Calu3 (cell line): ENCODE measurements at regions not wholly inside any gene's neighbourhood (a gene's known extent, or its start where the extent isn't known, plus 50 kb on each side); places are given as distances from the start of the nearest gene placed in this dataset.
"Not testable (repeated sequence)": the region's sequence is repeated elsewhere in the genome, so short reads cannot be mapped to it uniquely, and the experiment has no call there.

Experiments used
- BruUV-seq: library from RNA; stranded (reverse); fragments of 400-500 nt; replicated peaks from 2 replicates; lab custom pipeline; 2021; lab: Mats Ljungman, UMichigan
- CTCF ChIA-PET: fragments of 300-600 bp; sonication (Branson Sonifier 250); formaldehyde crosslinking; loops from one replicate; lab custom pipeline; 2022; ENCODE audit warnings: antibody characterized with exemption; lab: Charles Lee
- DNase-seq: peaks from one replicate; pipeline ENCODE4 v3.0.0; 2022
- H3K27ac Mint-ChIP-seq: one replicate; pipeline ENCODE4 v1.8.0; 2022; ENCODE audit warnings: mixed read lengths; ENCODE audit not compliant: unreplicated experiment
- H3K27me3 Mint-ChIP-seq: one replicate; pipeline ENCODE4 v1.8.0; 2022; ENCODE audit warnings: mixed read lengths; ENCODE audit not compliant: unreplicated experiment
- H3K36me3 Mint-ChIP-seq: one replicate; pipeline ENCODE4 v1.8.0; 2022; ENCODE audit warnings: mild to moderate bottlenecking, moderate library complexity, mixed read lengths; ENCODE audit not compliant: insufficient read depth, unreplicated experiment
- H3K4me1 Mint-ChIP-seq: one replicate; pipeline ENCODE4 v1.8.0; 2022; ENCODE audit warnings: mild to moderate bottlenecking, low read depth, mixed read lengths; ENCODE audit not compliant: unreplicated experiment
- H3K4me3 Mint-ChIP-seq: one replicate; pipeline ENCODE4 v1.8.0; 2022; ENCODE audit warnings: mild to moderate bottlenecking, low read depth, moderate library complexity, mixed read lengths; ENCODE audit not compliant: unreplicated experiment
- H3K9me3 Mint-ChIP-seq: one replicate; pipeline ENCODE4 v1.8.0; 2022; ENCODE audit warnings: low read depth, mixed read lengths; ENCODE audit not compliant: unreplicated experiment
- CTCF ChIP-seq: fragments of 200-600 bp; IDR thresholded peaks from one replicate; pipeline ENCODE4 v1.8.0; 2022; ENCODE audit warnings: antibody characterized with exemption; ENCODE audit not compliant: unreplicated experiment
- intact Hi-C: fragments of 100-400 bp; cut with micrococcal nuclease; formaldehyde crosslinking; loops from one replicate; pipeline ENCODE4 v1.10.0; 2022; ENCODE audit not compliant: unreplicated experiment

- no peak for TF ChIP-seq CTCF
- CTCF ChIA-PET, result no interaction called here
- Mint-ChIP-seq H3K4me1 (no peaks in the 10 kb centered on the region), H3K36me3 (no peaks in the 10 kb centered on the region), H3K9me3 (peaks cover 3% of the 10 kb centered on the region), H3K27ac (no peak overlapping the region), H3K4me3 (no peak overlapping the region), H3K27me3 (peaks cover 20% of the 10 kb centered on the region)
- BruUV-seq, result no TSS peak
- DNase-seq, result no peak
- intact Hi-C loops, result no loop called here
Observed at GRCh38 chr3:135596563-135596962, 369.0 kb upstream of the PPP2R3A start.

- H3K9me3 Mint-ChIP-seq, result peaks cover 3% of the 10 kb centered on the region
- H3K27me3 Mint-ChIP-seq, result peaks cover 20% of the 10 kb centered on the region
- no peak overlapping the region for H3K4me3 Mint-ChIP-seq
- intact Hi-C loops, result no loop called here
- no peak overlapping the region for H3K27ac Mint-ChIP-seq
- TF ChIP-seq CTCF, result no peak
- no TSS peak for BruUV-seq
- no peaks in the 10 kb centered on the region for H3K36me3 Mint-ChIP-seq
- DNase-seq, result no peak
- CTCF ChIA-PET, result no interaction called here
- no peaks in the 10 kb centered on the region for H3K4me1 Mint-ChIP-seq
Observed at GRCh38 chr3:135597855-135598254, 367.7 kb upstream of the PPP2R3A start.

GRCh38 chr3:135598597-135598996, 366.9 kb upstream of the PPP2R3A start:
- no peaks in the 10 kb centered on the region for H3K36me3 Mint-ChIP-seq
- DNase-seq, result no peak
- no peaks in the 10 kb centered on the region for H3K9me3 Mint-ChIP-seq
- no peak overlapping the region for H3K27ac Mint-ChIP-seq
- no peak overlapping the region for H3K4me3 Mint-ChIP-seq
- intact Hi-C loops, result no loop called here
- no peak for TF ChIP-seq CTCF
- CTCF ChIA-PET, result no interaction called here
- BruUV-seq, result no TSS peak
- H3K4me1 Mint-ChIP-seq, result no peaks in the 10 kb centered on the region
- H3K27me3 Mint-ChIP-seq, result peaks cover 20% of the 10 kb centered on the region

- H3K27ac Mint-ChIP-seq, H3K4me3 Mint-ChIP-seq, H3K9me3 Mint-ChIP-seq, DNase-seq, H3K4me1 Mint-ChIP-seq, BruUV-seq, intact Hi-C loops, H3K36me3 Mint-ChIP-seq, H3K27me3 Mint-ChIP-seq: not testable (repeated sequence)
- CTCF ChIA-PET, result interaction anchor here (0.6 kb wide), 1 partner anchor 1228 kb away, joined by 3 read pairs; no protein-coding TSS in a partner anchor
Observed at GRCh38 chr3:135604512-135604911, 361.0 kb upstream of the PPP2R3A start.

GRCh38 chr3:135618123-135618522, 347.4 kb upstream of the PPP2R3A start:
- DNase-seq, result no peak
- Mint-ChIP-seq H3K9me3 (peaks cover 5% of the 10 kb centered on the region), H3K36me3 (no peaks in the 10 kb centered on the region), H3K27me3 (no peaks in the 10 kb centered on the region), H3K4me3 (no peak overlapping the region), H3K27ac (no peak overlapping the region), H3K4me1 (no peaks in the 10 kb centered on the region)
- intact Hi-C loops, result no loop called here
- no TSS peak for BruUV-seq
- CTCF ChIA-PET, result no interaction called here
- no peak for TF ChIP-seq CTCF
